DMS 273 treated with DMSO at 0.1 percent for 48 hours (cell line): ENCODE measurements at regions not wholly inside any gene's neighbourhood (a gene's known extent, or its start where the extent isn't known, plus 50 kb on each side); places are given as distances from the start of the nearest gene placed in this dataset.
"Not testable (repeated sequence)": the region's sequence is repeated elsewhere in the genome, so short reads cannot be mapped to it uniquely, and the experiment has no call there.

ENCODE experiments used
- DNase-seq: peaks from one replicate; lab custom pipeline; 2025; lab: John Stamatoyannopoulos, UW

DNA sequence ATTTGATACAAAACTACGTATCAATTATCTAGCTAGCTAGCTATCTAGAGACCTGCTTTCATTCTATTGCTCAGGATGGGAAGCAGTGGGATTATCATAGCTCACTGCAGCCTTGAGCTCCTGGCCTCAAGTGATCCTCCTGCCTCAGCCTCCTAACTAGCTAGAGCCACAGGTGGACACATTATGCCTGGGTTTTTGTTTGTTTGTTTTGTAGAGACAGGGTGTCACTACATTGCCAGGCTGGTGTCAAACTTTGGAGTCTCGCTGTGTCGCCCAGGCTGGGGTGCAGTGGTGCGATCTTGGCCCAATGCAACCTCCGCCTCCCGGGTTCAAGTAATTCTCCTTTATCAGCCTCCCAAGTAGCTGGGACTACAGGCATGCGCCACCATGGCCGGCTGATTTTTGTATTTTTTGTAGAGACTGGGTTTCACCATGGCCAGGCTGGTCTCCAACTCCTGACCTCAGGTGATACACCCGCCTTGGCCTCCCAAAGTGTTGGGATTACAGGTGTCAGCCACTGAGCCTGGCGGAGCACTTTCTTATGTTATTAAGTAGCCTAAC is 122.5 kb upstream of the FBXO28 start:
- not testable (repeated sequence) for DNase-seq

DNA sequence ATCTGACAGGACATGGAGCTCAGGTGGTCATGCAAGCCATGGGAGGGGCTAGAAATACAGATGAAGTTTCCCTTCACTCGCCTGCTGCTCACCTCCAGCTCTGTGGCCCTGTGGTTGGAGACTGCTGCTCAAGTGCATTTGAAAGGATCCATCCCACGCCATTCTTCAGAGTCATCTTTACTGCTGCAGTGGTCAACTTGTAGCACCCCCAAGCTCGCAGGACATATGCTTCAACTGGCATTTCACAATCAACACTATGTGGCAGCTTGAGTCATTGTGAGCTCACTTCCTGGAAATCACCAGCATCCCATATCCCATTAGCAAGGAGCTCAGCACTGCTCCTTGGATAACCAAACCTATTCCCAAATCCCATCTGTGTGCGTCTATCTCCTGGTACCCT is 116.2 kb upstream of the TP53BP2 start:
- DNase-seq: not testable (repeated sequence)

DNA sequence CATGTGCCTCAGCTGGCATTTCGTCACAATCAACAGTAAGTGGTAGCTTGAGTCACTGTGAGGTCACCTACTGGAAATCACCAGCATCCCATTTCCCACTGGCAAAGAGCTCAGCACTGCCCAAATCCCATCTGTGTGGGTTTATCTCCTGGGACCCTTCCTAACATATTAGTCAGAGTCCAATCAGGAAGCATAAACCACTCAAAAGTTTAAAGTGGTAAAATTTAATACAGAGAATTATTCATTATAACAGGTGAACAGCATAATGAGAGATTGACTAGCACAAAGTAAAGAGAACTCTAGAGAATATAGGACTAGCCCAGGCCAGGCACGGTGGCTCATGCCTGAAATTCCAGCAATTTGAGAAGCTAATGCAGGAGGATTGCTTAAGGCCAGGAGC is 107.1 kb upstream of the TP53BP2 start:
- DNase-seq: not testable (repeated sequence)

DNA sequence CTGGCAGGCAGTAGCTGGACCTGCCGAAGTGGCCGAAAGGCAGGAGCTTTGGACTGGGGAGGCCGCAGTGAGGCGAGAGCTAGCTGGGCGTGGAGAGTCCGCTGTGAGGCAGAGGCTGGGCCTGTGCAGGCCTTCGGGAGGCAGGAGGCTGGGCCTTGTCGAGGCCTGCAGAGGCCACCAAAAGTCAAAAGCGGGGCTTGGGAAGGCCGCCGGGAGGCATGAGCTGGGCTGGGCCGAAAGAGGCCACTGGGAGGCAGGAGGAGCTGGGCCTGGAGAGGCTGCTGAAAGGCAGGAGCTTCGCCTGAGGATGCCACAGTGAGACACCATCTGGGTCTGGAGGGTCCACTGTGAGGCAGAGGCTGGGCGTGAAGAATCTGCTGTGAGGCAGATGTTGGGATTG is 105.8 kb upstream of the TP53BP2 start:
- not testable (repeated sequence) for DNase-seq

DNA sequence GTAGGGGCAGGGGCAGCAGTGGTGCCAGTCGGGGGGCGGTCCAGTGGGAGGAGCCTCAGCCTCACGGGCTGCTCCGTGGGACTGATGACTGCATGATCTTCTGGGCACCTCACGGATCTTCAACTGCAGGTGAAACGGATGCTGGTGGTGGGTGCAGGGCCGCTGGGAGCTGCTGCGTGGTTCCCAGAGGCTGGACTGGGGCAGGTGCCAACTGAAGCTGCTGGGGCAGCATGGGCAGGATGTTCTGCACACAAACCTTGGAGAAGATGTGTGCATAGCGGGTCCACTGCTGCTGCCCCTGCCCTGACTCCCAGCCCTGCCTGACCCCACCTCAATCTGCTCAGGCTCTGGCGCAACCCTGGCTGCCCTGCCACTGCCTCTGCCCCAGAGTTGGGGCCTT is 104.2 kb upstream of the TP53BP2 start:
- DNase-seq: not testable (repeated sequence)

DNA sequence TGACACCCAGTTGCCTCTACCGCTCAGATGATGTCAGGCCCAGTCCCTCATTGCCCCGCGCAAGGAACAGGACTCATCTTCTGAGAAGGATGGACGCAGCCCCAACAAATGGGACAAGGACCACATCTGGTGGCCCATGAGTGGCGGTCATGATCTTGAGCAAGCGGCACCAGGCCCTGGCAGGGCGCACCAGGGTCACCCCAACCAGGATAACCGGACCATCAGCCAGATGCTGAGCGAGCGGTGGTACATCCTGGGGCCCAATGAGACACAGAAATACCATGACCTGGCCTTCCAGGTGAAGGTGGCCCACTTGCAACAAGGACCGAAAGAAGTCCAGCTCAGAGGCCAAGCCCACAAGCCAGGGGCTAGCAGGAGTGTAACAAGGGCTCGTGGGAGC is 102.3 kb upstream of the TP53BP2 start:
- not testable (repeated sequence) for DNase-seq

DNA sequence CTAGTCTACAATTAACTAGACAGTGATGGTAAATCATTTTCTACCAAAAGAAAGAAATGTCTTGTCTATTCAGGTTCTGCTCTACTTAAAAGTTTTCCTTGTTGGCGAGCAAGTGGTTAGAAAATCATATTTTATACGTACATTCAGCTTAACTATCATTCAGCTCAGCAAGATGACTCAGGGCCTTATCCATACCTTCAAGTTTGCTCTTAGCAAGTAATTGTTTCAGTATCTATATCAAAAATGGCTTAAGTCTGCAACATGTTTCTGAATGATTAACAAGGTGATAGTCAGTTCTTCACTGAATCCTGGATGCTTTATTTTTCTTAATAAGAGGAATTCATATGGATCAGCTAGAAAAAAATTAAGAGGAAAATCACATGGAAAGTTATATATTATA is 90.8 kb upstream of the TP53BP2 start:
- DNase-seq: not testable (repeated sequence)

DNA sequence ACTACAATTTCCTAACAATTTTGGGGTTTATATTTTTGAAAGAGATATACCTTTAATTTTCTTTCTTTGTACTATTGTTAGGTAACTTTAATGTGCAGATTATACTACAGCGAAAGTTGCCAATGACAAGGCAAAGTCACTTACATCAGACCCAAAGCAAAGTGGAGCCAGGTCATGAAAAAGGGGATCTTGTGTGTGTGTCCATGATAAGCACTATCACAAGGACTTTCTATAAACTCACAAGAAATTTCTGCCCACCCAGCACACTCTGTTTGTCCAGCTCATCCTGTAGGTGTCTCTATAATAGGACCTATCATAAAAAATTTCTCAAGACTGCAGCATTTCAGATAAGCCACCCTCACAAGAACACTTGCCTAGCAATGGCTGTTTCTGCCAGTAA is 85.7 kb upstream of the TP53BP2 start:
- DNase-seq: not testable (repeated sequence)

DNA sequence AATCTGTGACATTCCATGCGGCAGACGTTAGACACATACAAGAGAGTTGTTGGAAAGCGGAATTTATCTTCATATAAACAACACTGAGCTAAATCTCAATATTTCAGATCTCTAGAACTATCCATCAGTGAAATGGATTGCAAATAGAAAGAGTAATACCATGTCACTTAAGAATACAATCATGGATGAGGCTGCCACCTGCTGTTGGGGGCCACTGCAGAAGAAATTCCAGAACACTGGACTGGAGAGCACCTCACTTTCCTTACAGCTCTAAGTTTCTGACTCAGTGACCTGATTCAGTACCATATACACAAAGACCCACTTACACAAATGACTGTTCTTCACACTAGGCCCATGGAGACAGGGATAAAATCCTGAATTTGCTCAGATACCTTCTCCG is 75.1 kb upstream of the TP53BP2 start:
- not testable (repeated sequence) for DNase-seq

DNA sequence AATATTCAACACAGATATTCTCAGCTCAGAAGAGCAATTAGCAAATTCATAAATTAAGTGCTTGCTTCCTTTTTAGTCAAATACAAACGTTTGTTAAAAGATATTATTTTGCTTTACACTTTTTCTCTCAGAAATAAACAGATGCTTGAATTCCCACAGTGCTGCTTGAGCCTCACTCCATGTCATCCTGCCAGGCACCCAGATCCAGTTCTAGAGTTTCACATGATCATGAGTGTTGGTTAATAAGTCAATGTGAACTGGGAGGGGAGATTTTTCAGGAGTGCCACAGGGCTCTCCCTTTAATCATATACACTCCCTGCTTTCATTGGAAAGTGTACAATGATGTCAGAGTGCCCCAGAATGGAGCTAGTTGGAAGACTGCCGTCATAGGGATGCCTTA is 69.7 kb upstream of the TP53BP2 start:
- not testable (repeated sequence) for DNase-seq

DNA sequence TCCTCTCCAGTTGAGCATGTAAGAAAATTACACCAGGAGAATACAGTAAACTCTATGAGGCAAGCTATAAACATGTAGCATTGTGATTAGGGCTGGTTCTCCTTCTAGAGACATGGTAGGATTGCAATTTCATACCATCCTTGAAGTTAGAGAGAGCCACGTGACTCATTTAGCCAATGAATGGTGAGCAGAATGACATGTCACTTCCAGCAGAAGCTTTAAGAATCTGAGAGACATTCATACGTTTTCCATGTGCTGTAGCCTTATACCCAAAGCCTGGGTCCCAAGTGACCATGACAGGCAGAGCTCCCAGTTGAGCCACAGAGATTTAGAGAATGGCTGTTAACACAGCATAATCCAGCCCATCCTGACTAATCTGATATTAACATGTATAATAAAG is 68.0 kb upstream of the TP53BP2 start:
- DNase-seq: not testable (repeated sequence)

DNA sequence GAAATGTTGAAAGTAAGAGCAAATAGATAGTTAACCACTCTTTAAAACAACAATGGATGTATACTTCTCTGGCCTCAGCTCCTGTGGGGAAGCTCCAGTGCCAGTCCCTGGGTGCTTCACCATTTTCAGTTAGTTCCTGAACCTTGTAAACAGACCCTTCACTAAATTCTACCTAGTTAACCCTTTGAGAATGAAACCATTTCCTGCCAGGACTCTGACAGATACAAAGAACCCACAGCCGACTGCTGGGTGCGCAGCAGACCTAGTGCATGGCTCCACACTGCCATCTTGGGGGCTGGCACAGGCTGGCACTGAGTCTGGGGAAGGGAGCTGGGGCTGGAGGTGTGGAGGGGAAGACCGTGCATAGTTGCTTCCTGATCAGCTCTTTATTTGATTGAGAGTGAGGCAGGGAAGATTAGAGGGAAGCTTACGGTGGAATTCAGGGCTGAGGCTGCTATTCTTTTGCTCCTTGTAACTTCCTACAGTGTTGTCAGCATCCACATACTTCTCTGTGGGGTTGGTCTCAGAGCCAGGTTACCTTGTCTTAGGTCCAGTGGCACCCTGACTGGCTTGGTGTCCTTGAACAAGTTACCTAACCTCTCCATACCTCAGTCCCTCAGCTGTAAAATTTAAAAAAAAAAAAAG is 62.3 kb upstream of the TP53BP2 start:
- not testable (repeated sequence) for DNase-seq

DNA sequence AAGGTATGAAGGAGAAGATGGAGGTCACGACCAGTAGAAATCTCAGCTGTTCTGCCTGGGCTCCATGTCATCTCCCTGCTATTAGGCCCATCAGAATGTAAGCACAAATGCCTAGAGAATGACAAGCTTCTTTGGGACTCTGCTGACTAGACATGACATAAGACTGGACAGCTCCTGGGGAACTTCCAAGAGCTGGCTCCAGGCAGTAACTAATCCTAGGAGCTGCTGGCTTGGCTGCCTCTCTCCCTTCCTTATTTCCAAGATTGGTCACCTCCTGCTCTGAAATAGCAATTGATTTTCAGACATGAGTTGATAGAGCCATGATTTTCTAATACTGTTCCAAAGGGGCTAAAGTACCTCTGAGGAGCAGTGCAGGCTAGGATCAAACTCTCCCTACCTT is 57.5 kb upstream of the TP53BP2 start:
- not testable (repeated sequence) for DNase-seq

DNA sequence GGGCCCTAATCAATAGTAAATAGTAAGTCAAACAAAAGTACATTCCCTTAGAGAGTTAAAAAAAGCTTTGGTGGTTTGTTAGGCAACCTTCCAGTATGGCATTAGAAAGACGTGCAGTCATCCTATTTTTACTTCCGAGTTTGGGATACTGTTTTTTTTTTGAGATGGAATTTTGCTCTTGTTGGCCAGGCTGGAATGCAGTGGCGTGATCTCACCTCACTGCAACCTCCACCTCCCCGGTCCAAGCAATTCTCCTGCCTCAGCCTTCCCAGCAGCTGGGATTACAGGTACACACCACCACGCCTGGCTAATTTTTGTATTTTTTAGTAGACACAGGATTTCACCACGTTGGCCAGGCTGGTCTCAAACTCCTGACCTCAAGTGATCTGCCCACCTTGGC is 54.0 kb upstream of the TP53BP2 start:
- DNase-seq: not testable (repeated sequence)

DNA sequence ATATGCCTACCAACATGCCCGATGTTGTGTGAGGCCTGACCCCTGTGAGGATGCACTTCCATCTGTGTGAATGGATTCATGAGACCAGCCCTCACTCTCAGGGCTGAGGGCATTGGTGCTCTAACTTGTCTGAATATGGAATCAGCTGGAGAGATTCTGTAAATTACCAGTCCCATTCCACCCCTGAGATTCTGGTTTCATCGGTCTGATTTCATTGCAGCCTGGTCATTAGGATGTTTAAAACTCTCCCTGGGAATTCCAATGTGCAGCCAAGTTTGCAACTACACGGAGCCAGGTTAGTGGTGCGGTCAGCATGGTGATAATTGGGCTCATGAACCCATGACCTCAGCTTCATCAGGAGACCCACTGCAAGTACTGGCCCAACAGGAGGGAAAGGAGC is 51.4 kb upstream of the TP53BP2 start:
- DNase-seq: not testable (repeated sequence)

DNA sequence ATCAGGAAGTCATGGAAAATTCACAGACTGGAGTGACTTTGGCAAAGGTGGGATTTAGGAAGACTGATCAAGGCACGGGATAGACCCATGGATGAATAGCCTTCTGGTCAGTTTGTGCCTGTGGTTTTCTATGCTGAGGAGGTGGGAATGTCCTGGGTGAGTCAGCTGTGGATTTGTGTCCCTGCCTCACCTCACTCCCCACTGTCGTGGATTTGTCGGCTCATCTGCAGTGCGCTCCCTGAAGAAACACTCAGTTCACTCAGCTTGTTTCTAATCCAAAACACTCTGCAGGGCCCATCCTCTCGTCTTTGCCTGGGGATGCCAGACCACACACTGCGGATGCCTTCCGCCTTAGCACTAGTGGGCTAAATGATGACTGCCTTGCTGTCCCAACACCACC is 50.2 kb upstream of the TP53BP2 start:
- not testable (repeated sequence) for DNase-seq
